SK-N-MC (cell line): ENCODE measurements at regions not wholly inside any gene's neighbourhood (a gene's known extent, or its start where the extent isn't known, plus 50 kb on each side); places are given as distances from the start of the nearest gene placed in this dataset.
"Not testable (repeated sequence)": the region's sequence is repeated elsewhere in the genome, so short reads cannot be mapped to it uniquely, and the experiment has no call there.

Experiments used
- DNase-seq: peaks from one replicate; pipeline ENCODE4 v3.0.0-alpha.2; 2011; ENCODE audit warnings: low read depth, low spot score
- H3K27ac ChIP-seq: fragments of 200-600 bp; sonication (generic); 2 replicates; pipeline ENCODE4 v1.5.1; 2016; ENCODE audit warnings: mixed run types
- H3K36me3 ChIP-seq: fragments of 200-600 bp; sonication (generic); 2 replicates; pipeline ENCODE4 v1.6.1; 2017; ENCODE audit warnings: antibody characterized with exemption, low read length, mixed read lengths; ENCODE audit not compliant: insufficient read depth
- H3K4me3 ChIP-seq: fragments of 200-600 bp; sonication (generic); 2 replicates; pipeline ENCODE4 v1.5.1; 2016
- H3K9ac ChIP-seq: fragments of 200-600 bp; sonication (generic); 2 replicates; pipeline ENCODE4 v1.8.0; 2017; ENCODE audit warnings: mixed run types, mixed read lengths; ENCODE audit not compliant: insufficient read length
- H3K9me3 ChIP-seq: fragments of 200-600 bp; sonication (generic); 2 replicates; pipeline ENCODE4 v1.6.1; 2017; ENCODE audit warnings: low read depth, mild to moderate bottlenecking, antibody characterized with exemption, low read length, moderate library complexity, mixed read lengths
- EZH2 ChIP-seq: fragments of 200-600 bp; sonication (generic); IDR thresholded peaks from one replicate; pipeline ENCODE4 v1.6.1; 2017; ENCODE audit warnings: antibody characterized with exemption
- FOXP2 ChIP-seq: optimal IDR thresholded peaks from 2 replicates; pipeline ENCODE3; 2011; ENCODE audit warnings: mild to moderate bottlenecking, moderate library complexity; ENCODE audit not compliant: insufficient read depth; ENCODE audit errors: extremely low read length, control extremely low read depth
- POLR2AphosphoS5 ChIP-seq: IDR thresholded peaks from 2 replicates; pipeline ENCODE4 v1.6.1; 2012; ENCODE audit warnings: mild to moderate bottlenecking, low read depth, low read length, borderline replicate concordance

- no peaks in the 10 kb centered on the region for H3K9me3 ChIP-seq
- no peak for TF ChIP-seq EZH2
- TF ChIP-seq POLR2AphosphoS5: no peak
- no peak for TF ChIP-seq FOXP2
- H3K9ac ChIP-seq: no peak overlapping the region
- no peak overlapping the region for H3K4me3 ChIP-seq
- H3K36me3 ChIP-seq: no peaks in the 10 kb centered on the region
- no peak for DNase-seq
- H3K27ac ChIP-seq: no peak overlapping the region
Observed at GRCh38 chr1:29388884-29389283, 152.6 kb downstream of the PTPRU start.

- H3K9me3 ChIP-seq: no peaks in the 10 kb centered on the region
- H3K36me3 ChIP-seq: no peaks in the 10 kb centered on the region
- H3K9ac ChIP-seq: no peak overlapping the region
- no peak overlapping the region for H3K4me3 ChIP-seq
- H3K27ac ChIP-seq: no peak overlapping the region
- DNase-seq: no peak
- TF ChIP-seq POLR2AphosphoS5 (no peak), FOXP2 (no peak), EZH2 (no peak)
Observed at GRCh38 chr1:29388170-29388569, 151.8 kb downstream of the PTPRU start.

- no peak overlapping the region for H3K9ac ChIP-seq
- no peaks in the 10 kb centered on the region for H3K9me3 ChIP-seq
- TF ChIP-seq POLR2AphosphoS5 (no peak), EZH2 (no peak), FOXP2 (no peak)
- no peak overlapping the region for H3K4me3 ChIP-seq
- no peak overlapping the region for H3K27ac ChIP-seq
- no peak for DNase-seq
- H3K36me3 ChIP-seq: no peaks in the 10 kb centered on the region
Observed at GRCh38 chr1:29387210-29387609, 150.9 kb downstream of the PTPRU start.

- not testable (repeated sequence) for H3K4me3 ChIP-seq, H3K9me3 ChIP-seq, DNase-seq, H3K27ac ChIP-seq, H3K9ac ChIP-seq, H3K36me3 ChIP-seq
Observed at GRCh38 chr1:29386453-29386852, 150.1 kb downstream of the PTPRU start.

- Histone ChIP-seq H3K27ac (no peak overlapping the region), H3K9ac (no peak overlapping the region), H3K9me3 (no peaks in the 10 kb centered on the region), H3K4me3 (no peak overlapping the region), H3K36me3 (no peaks in the 10 kb centered on the region)
- TF ChIP-seq FOXP2 (no peak), EZH2 (no peak), POLR2AphosphoS5 (no peak)
- no peak for DNase-seq
Observed at GRCh38 chr1:29385966-29386365, 149.6 kb downstream of the PTPRU start.

- H3K9ac ChIP-seq: no peak overlapping the region
- no peak for DNase-seq
- no peaks in the 10 kb centered on the region for H3K9me3 ChIP-seq
- no peak overlapping the region for H3K27ac ChIP-seq
- H3K36me3 ChIP-seq: no peaks in the 10 kb centered on the region
- H3K4me3 ChIP-seq: no peak overlapping the region
- TF ChIP-seq POLR2AphosphoS5: no peak
- no peak for TF ChIP-seq FOXP2
- no peak for TF ChIP-seq EZH2
Observed at GRCh38 chr1:29384496-29385015, 148.2 kb downstream of the PTPRU start.

- no peak overlapping the region for H3K9ac ChIP-seq
- no peak overlapping the region for H3K27ac ChIP-seq
- DNase-seq: no peak
- no peaks in the 10 kb centered on the region; the same call in 1 of the 2 replicates for H3K9me3 ChIP-seq
- no peaks in the 10 kb centered on the region for H3K36me3 ChIP-seq
- no peak overlapping the region for H3K4me3 ChIP-seq
- TF ChIP-seq EZH2 (no peak), FOXP2 (no peak), POLR2AphosphoS5 (no peak)
Observed at GRCh38 chr1:29383746-29384371, 147.5 kb downstream of the PTPRU start.

GRCh38 chr1:29382851-29383745, 146.8 kb downstream of the PTPRU start:
- Histone ChIP-seq H3K27ac (no peak overlapping the region), H3K4me3 (no peak overlapping the region), H3K36me3 (no peaks in the 10 kb centered on the region), H3K9me3 (no peaks in the 10 kb centered on the region; the same call in 1 of the 2 replicates), H3K9ac (no peak overlapping the region)
- no peak for DNase-seq
- TF ChIP-seq EZH2 (no peak), FOXP2 (no peak), POLR2AphosphoS5 (no peak)
